ENCODE measurements at regions not wholly inside any gene's neighbourhood (a gene's known extent, or its start where the extent isn't known, plus 50 kb on each side); places are given as distances from the start of the nearest gene placed in this dataset.
"Not testable (repeated sequence)": the region's sequence is repeated elsewhere in the genome, so short reads cannot be mapped to it uniquely, and the experiment has no call there.

- peak; percentile 80 for DNase-seq (ENCODE audit: low read depth)
Observed at GRCh38 chrX:44675362-44676024, 132.8 kb upstream of the FUNDC1 start.

GRCh38 chrX:44674906-44675305 lies 132.2 kb upstream of the FUNDC1 start:
- DNase-seq (ENCODE audit: low read depth): no peak

GRCh38 chrX:44669626-44670025 lies 127.0 kb upstream of the FUNDC1 start:
- DNase-seq (ENCODE audit: low read depth): no peak

GRCh38 chrX:44667771-44668170 lies 125.1 kb upstream of the FUNDC1 start:
- no peak for DNase-seq (ENCODE audit: low read depth)

GRCh38 chrX:44657718-44658246 lies 115.1 kb upstream of the FUNDC1 start:
- not testable (repeated sequence) for DNase-seq (ENCODE audit: low read depth)

GRCh38 chrX:44651358-44651757 lies 108.7 kb upstream of the FUNDC1 start:
- no peak for DNase-seq (ENCODE audit: low read depth)

GRCh38 chrX:44643723-44644122 lies 101.1 kb upstream of the FUNDC1 start:
- DNase-seq (ENCODE audit: low read depth): no peak

- DNase-seq (ENCODE audit: low read depth): no peak
Observed at GRCh38 chrX:44637282-44637681, 94.6 kb upstream of the FUNDC1 start.

GRCh38 chrX:44621078-44621477 lies 78.4 kb upstream of the FUNDC1 start:
- DNase-seq (ENCODE audit: low read depth): no peak

GRCh38 chrX:44619039-44619438 lies 76.4 kb upstream of the FUNDC1 start:
- DNase-seq (ENCODE audit: low read depth): no peak

GRCh38 chrX:44596277-44596676 lies 53.6 kb upstream of the FUNDC1 start:
- no peak for DNase-seq (ENCODE audit: low read depth)
